ENCODE measurements at regions not wholly inside any gene's neighbourhood (a gene's known extent, or its start where the extent isn't known, plus 50 kb on each side); places are given as distances from the start of the nearest gene placed in this dataset.

DNA sequence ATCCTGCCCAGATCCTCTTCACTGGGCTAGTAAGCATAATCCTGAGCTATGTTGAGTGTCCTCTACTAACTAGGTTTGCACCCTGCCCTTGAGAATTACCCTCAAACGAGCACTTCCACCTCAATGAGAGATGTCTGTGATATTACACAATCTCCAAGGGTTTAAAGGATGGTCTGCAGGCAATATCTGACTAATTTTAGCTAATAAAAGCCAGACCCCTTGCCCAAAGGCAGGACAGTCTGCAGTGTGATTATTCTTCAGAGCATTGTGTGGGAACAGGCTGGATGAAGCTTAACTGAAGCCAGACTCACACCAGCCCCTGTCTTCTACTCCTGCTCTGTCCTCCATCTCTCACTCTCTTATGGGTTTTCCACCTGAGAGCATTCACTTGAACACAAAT lies 544.9 kb upstream of the DDX18 start:
- TF ChIP-seq, protein P1, sequence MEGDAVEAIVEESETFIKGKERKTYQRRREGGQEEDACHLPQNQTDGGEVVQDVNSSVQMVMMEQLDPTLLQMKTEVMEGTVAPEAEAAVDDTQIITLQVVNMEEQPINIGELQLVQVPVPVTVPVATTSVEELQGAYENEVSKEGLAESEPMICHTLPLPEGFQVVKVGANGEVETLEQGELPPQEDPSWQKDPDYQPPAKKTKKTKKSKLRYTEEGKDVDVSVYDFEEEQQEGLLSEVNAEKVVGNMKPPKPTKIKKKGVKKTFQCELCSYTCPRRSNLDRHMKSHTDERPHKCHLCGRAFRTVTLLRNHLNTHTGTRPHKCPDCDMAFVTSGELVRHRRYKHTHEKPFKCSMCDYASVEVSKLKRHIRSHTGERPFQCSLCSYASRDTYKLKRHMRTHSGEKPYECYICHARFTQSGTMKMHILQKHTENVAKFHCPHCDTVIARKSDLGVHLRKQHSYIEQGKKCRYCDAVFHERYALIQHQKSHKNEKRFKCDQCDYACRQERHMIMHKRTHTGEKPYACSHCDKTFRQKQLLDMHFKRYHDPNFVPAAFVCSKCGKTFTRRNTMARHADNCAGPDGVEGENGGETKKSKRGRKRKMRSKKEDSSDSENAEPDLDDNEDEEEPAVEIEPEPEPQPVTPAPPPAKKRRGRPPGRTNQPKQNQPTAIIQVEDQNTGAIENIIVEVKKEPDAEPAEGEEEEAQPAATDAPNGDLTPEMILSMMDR (IDR thresholded peaks at IDR 0.05; ENCODE audit: low read depth, low read length, missing input control) = no peak
- TF ChIP-seq RAD21 (IDR thresholded peaks at IDR 0.05) (no peak), HNF4A (conservative IDR thresholded peaks at IDR 0.05) (no peak), TAF1 (conservative IDR thresholded peaks at IDR 0.05) (no peak), YY1 (IDR thresholded peaks at IDR 0.05) (no peak), HNF4G (IDR thresholded peaks at IDR 0.05) (no peak), JUND (IDR thresholded peaks at IDR 0.05) (no peak), NR2F2 (IDR thresholded peaks at IDR 0.05) (no peak), SP1 (IDR thresholded peaks at IDR 0.05) (no peak), GABPA (IDR thresholded peaks at IDR 0.05 in 1 of 2, conservative IDR thresholded peaks at IDR 0.05 in 1 of 2) (no peak)
- TF ChIP-seq, protein P2, sequence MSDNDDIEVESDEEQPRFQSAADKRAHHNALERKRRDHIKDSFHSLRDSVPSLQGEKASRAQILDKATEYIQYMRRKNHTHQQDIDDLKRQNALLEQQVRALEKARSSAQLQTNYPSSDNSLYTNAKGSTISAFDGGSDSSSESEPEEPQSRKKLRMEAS (IDR thresholded peaks at IDR 0.05) = no peak
- TF ChIP-seq, protein P3, sequence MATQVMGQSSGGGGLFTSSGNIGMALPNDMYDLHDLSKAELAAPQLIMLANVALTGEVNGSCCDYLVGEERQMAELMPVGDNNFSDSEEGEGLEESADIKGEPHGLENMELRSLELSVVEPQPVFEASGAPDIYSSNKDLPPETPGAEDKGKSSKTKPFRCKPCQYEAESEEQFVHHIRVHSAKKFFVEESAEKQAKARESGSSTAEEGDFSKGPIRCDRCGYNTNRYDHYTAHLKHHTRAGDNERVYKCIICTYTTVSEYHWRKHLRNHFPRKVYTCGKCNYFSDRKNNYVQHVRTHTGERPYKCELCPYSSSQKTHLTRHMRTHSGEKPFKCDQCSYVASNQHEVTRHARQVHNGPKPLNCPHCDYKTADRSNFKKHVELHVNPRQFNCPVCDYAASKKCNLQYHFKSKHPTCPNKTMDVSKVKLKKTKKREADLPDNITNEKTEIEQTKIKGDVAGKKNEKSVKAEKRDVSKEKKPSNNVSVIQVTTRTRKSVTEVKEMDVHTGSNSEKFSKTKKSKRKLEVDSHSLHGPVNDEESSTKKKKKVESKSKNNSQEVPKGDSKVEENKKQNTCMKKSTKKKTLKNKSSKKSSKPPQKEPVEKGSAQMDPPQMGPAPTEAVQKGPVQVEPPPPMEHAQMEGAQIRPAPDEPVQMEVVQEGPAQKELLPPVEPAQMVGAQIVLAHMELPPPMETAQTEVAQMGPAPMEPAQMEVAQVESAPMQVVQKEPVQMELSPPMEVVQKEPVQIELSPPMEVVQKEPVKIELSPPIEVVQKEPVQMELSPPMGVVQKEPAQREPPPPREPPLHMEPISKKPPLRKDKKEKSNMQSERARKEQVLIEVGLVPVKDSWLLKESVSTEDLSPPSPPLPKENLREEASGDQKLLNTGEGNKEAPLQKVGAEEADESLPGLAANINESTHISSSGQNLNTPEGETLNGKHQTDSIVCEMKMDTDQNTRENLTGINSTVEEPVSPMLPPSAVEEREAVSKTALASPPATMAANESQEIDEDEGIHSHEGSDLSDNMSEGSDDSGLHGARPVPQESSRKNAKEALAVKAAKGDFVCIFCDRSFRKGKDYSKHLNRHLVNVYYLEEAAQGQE (IDR thresholded peaks at IDR 0.05) = no peak

Data from liver (tissue), 3 donors.